CD14-positive monocyte (primary cell): ENCODE measurements at regions not wholly inside any gene's neighbourhood (a gene's known extent, or its start where the extent isn't known, plus 50 kb on each side); places are given as distances from the start of the nearest gene placed in this dataset.

ENCODE experiments used
- DNase-seq, 3 donors: peaks; one replicate each; pipeline ENCODE4 v3.0.0-alpha.2; 2011 to 2022
- H2AFZ ChIP-seq: 2 replicates; pipeline ENCODE4 v1.6.0; 2012; ENCODE audit warnings: mild to moderate bottlenecking, low read depth, low read length, inconsistent platforms; ENCODE audit not compliant: insufficient read depth, poor library complexity, severe bottlenecking
- H3K27ac ChIP-seq, 2 donors: 1 replicate in 1 of 2; 2 replicates in 1 of 2; pipeline ENCODE4 v1.5.1; 2012 to 2013; ENCODE audit warnings: low read length in 2 of 2, control low read depth in 1 of 2, inconsistent platforms in 1 of 2, low read depth in 1 of 2, mild to moderate bottlenecking in 1 of 2
- H3K27me3 ChIP-seq, 2 donors: one replicate each; pipeline versions ENCODE4 v1.6.0 to v1.6.1; 2011 to 2013; ENCODE audit warnings: low read length in 2 of 2; ENCODE audit not compliant: control insufficient read depth in 2 of 2, insufficient read depth in 2 of 2
- H3K36me3 ChIP-seq, 2 donors: replicated peaks in 1 of 2; 1 replicate in 1 of 2; 2 replicates in 1 of 2; pipeline versions ENCODE4 v1.5.1 to v1.6.1; 2012 to 2013; ENCODE audit warnings: low read length in 2 of 2, control low read depth in 1 of 2, inconsistent platforms in 1 of 2, mild to moderate bottlenecking in 1 of 2; ENCODE audit not compliant: insufficient read depth in 2 of 2, control insufficient read depth in 1 of 2
- H3K4me1 ChIP-seq, 2 donors: 1 replicate in 1 of 2; 2 replicates in 1 of 2; pipeline versions ENCODE4 v1.5.1 to v1.6.1; 2012 to 2013; ENCODE audit warnings: low read length in 2 of 2, control low read depth in 1 of 2, inconsistent platforms in 1 of 2, mild to moderate bottlenecking in 1 of 2, moderate library complexity in 1 of 2; ENCODE audit not compliant: insufficient read depth in 2 of 2, control insufficient read depth in 1 of 2
- H3K4me2 ChIP-seq: replicated peaks from 2 replicates; pipeline ENCODE3; 2012; ENCODE audit warnings: low read length, moderate library complexity, mild to moderate bottlenecking; ENCODE audit not compliant: poor library complexity, severe bottlenecking; ENCODE audit errors: extremely low read depth
- H3K4me3 ChIP-seq, 3 experiments: fragments of 200-600 bp in 1 of 3; sonication (generic) in 1 of 3; replicated peaks in 1 of 3; 1 replicate in 2 of 3; 2 replicates in 1 of 3; pipeline ENCODE4 v1.5.1; 2011 to 2013; ENCODE audit warnings: low read length in 3 of 3, mild to moderate bottlenecking in 3 of 3, control low read depth in 2 of 3, low read depth in 2 of 3, inconsistent platforms in 1 of 3, moderate library complexity in 1 of 3
- H3K79me2 ChIP-seq: 2 replicates; pipeline ENCODE4 v1.6.0; 2012; ENCODE audit warnings: mild to moderate bottlenecking, control low read depth, inconsistent platforms, low read length, moderate library complexity; ENCODE audit not compliant: insufficient read depth
- H3K9ac ChIP-seq: 2 replicates; pipeline ENCODE4 v1.6.0; 2017; ENCODE audit warnings: low read length, mild to moderate bottlenecking; ENCODE audit not compliant: insufficient read depth, poor library complexity, severe bottlenecking
- H3K9me3 ChIP-seq, 2 donors: replicated peaks in 1 of 2; 1 replicate in 1 of 2; 2 replicates in 1 of 2; pipeline versions ENCODE4 v1.5.1 to v1.6.1; 2012 to 2013; ENCODE audit warnings: low read length in 2 of 2, control low read depth in 1 of 2; ENCODE audit not compliant: control insufficient read depth in 1 of 2, insufficient read depth in 1 of 2
- H4K20me1 ChIP-seq: 2 replicates; pipeline ENCODE4 v1.6.0; 2012; ENCODE audit warnings: mild to moderate bottlenecking, low read length, control low read depth, moderate library complexity; ENCODE audit not compliant: insufficient read depth
- H3K27ac Mint-ChIP-seq, 7 donors: one replicate each; pipeline ENCODE4 v1.8.0; 2020; ENCODE audit warnings: mild to moderate bottlenecking in 7 of 7, mixed read lengths in 7 of 7, moderate library complexity in 6 of 7, inconsistent platforms in 2 of 7
- H3K27me3 Mint-ChIP-seq, 3 donors: one replicate each; pipeline ENCODE4 v1.8.0; 2021 to 2022; ENCODE audit warnings: low read depth in 3 of 3, mild to moderate bottlenecking in 3 of 3, mixed read lengths in 3 of 3, moderate library complexity in 3 of 3, inconsistent platforms in 1 of 3
- H3K36me3 Mint-ChIP-seq, 2 donors: one replicate each; pipeline ENCODE4 v1.8.0; 2020; ENCODE audit warnings: mixed read lengths in 2 of 2, inconsistent platforms in 1 of 2, mild to moderate bottlenecking in 1 of 2
- H3K4me1 Mint-ChIP-seq: one replicate; pipeline ENCODE4 v1.8.0; 2020; ENCODE audit warnings: mild to moderate bottlenecking, mixed read lengths
- H3K4me3 Mint-ChIP-seq, 2 donors: one replicate each; pipeline ENCODE4 v1.8.0; 2020; ENCODE audit warnings: mild to moderate bottlenecking in 2 of 2, mixed read lengths in 2 of 2, moderate library complexity in 1 of 2
- H3K9me3 Mint-ChIP-seq, 7 donors: one replicate each; pipeline ENCODE4 v1.8.0; 2020 to 2022; ENCODE audit warnings: mixed read lengths in 7 of 7, mild to moderate bottlenecking in 6 of 7, moderate library complexity in 6 of 7, inconsistent platforms in 2 of 7
- CTCF ChIP-seq: fragments of 200-600 bp; IDR thresholded peaks from one replicate; pipeline ENCODE4 v1.8.0; 2022; ENCODE audit warnings: antibody characterized with exemption, mild to moderate bottlenecking
- WGBS: methylation state at CpG from one replicate; pipeline ENCODE4 v1.1.5; 2013; ENCODE audit warnings: missing lambda C conversion rate; ENCODE audit not compliant: insufficient coverage; 5-methylcytosine and 5-hydroxymethylcytosine counted together
- intact Hi-C, 2 donors: fragments of 100-400 bp; cut with micrococcal nuclease; formaldehyde crosslinking; loops; one replicate each; pipeline versions ENCODE4 v1.15.0 to v1.15.1; 2023

GRCh38 chr7:118055647-118056046, 128.3 kb upstream of the LSM8 start:
- H3K27me3 ChIP-seq: no peaks in the 10 kb centered on the region
- no peak overlapping the region for H3K27ac Mint-ChIP-seq
- peaks cover 0 to 4% (median 0%) of the 10 kb centered on the region in 7 donors for H3K9me3 Mint-ChIP-seq
- H3K36me3 Mint-ChIP-seq: no peaks in the 10 kb centered on the region
- H3K4me2 ChIP-seq: no peak overlapping the region
- no peak overlapping the region for H3K9ac ChIP-seq
- 59% methylated on average over 2 of the region's 3 CpGs for WGBS
- H3K79me2 ChIP-seq: no peaks in the 10 kb centered on the region
- H3K4me3 Mint-ChIP-seq: no peak overlapping the region
- H2AFZ ChIP-seq: no peak overlapping the region
- H3K27ac ChIP-seq: no peak overlapping the region
- no peak for DNase-seq
- H3K4me1 ChIP-seq: no peaks in the 10 kb centered on the region
- H3K27me3 Mint-ChIP-seq: peaks cover 0 to 2% (median 2%) of the 10 kb centered on the region in 3 donors
- no peak overlapping the region for H3K4me3 ChIP-seq
- no peaks in the 10 kb centered on the region for H3K36me3 ChIP-seq
- no peaks in the 10 kb centered on the region for H4K20me1 ChIP-seq
- intact Hi-C loops: no loop called here
- no peaks in the 10 kb centered on the region for H3K9me3 ChIP-seq
- no peak for TF ChIP-seq CTCF
- no peaks in the 10 kb centered on the region for H3K4me1 Mint-ChIP-seq

GRCh38 chr7:118057404-118057803, 126.6 kb upstream of the LSM8 start:
- no peak overlapping the region for H3K9ac ChIP-seq
- no peak overlapping the region for H3K4me2 ChIP-seq
- intact Hi-C loops: no loop called here
- no peaks in the 10 kb centered on the region for H4K20me1 ChIP-seq
- H3K27ac Mint-ChIP-seq: no peak overlapping the region
- no peaks in the 10 kb centered on the region for H3K4me1 ChIP-seq
- DNase-seq: no peak
- no peak overlapping the region for H3K27ac ChIP-seq
- no peaks in the 10 kb centered on the region for H3K36me3 Mint-ChIP-seq
- no peaks in the 10 kb centered on the region for H3K79me2 ChIP-seq
- H3K27me3 Mint-ChIP-seq: peaks cover 0 to 4% (median 2%) of the 10 kb centered on the region in 3 donors
- no peaks in the 10 kb centered on the region for H3K9me3 ChIP-seq
- 96% methylated on average over 3 of the region's 5 CpGs for WGBS
- no peak overlapping the region for H3K4me3 ChIP-seq
- no peak overlapping the region for H3K4me3 Mint-ChIP-seq
- H3K9me3 Mint-ChIP-seq: peaks cover 0 to 5% (median 0%) of the 10 kb centered on the region in 7 donors
- TF ChIP-seq CTCF: no peak
- no peaks in the 10 kb centered on the region for H3K4me1 Mint-ChIP-seq
- no peak overlapping the region for H2AFZ ChIP-seq
- no peaks in the 10 kb centered on the region for H3K36me3 ChIP-seq
- no peaks in the 10 kb centered on the region for H3K27me3 ChIP-seq
